NCI-H1092 (cell line): ENCODE measurements at regions not wholly inside any gene's neighbourhood (a gene's known extent, or its start where the extent isn't known, plus 50 kb on each side); places are given as distances from the start of the nearest gene placed in this dataset.
"Not testable (repeated sequence)": the region's sequence is repeated elsewhere in the genome, so short reads cannot be mapped to it uniquely, and the experiment has no call there.

Experiments used
- DNase-seq: peaks from one replicate; lab custom pipeline; 2025; lab: John Stamatoyannopoulos, UW

DNA sequence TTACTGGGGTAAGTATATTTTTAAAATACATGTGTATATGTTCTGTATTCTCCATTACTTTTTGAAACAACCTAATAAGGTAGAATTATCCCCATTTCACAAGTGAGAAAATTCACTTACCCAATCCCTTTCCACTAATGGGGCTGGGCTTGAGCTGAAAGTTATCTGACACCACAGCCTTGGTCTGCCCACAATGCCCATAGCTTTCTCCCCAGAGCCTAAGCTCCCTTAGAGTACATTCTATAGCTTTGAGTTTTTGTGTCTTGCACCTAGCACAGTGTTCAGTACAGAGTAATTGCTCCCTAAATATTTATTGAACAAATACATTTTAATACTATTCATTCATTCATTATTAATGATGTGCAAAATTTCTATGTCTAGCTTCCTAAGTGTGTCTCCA is 152.7 kb upstream of the RUNX1 start:
- DNase-seq, result no peak

DNA sequence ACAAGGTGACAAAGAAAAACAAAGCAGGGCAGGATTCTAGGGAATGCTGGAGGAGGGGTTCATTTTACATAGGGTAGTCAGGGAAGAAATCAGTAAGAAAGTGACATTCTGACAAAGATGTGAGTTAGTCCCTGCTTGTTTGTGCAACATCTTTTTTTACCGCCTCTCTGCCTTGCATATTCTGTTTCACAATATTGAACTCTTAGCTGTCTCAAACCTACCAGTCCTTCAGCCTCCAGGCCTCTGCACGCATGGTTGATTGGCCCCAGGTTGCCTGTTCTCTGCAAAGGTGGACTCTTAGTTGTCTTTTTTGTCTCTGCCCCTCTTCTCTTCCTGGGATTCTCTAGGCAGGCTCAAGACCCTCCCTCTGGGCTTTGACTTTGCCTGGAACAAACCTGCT is 152.2 kb upstream of the RUNX1 start:
- DNase-seq, result no peak

DNA sequence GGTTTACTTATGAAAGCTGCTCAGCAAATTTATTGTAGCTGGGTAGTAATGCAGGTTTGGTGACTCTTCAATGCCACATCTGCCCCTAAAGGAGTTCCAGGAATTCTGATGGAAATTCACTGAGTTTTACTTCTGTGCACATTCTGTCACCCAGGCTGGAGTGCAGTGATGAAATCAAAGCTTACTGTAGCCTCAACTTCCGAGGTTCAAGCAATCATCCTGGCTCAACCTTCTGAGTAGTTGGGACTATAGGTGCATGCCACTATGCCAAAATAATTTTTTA is 150.6 kb upstream of the RUNX1 start:
- no peak for DNase-seq

DNA sequence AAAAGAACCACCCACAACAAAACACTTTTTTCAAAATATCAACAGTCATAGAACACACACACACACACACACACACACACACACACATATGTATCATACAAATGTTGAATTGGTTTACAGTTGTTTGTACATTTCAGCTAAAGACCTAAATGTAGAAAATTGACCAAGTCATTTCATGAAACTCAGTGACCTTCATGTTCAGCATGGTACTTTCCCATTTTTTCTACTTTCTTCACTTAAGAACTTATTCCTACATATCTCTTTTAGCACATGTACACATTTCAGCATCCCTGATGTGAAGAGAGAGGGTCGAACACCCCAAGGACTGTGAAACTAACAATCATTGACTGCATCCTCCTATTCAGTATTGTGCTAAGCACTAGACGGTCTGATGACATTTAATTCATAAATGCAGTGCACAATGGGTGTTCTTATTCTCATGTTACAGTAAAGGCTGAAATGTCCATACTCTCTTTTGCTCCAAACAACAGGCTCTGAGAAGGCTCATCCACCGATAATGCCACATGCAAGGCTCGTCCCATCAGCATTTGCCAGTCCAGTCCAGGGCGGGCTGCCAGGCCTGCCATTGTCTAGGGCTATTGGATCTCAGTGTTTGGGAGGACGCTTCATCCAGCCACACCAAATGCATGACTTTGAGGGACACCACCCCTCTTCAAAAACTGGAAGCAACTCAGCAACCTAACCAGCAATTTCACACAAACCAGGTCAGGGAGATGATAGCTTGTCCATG is 150.1 kb upstream of the RUNX1 start:
- DNase-seq, result no peak

DNA sequence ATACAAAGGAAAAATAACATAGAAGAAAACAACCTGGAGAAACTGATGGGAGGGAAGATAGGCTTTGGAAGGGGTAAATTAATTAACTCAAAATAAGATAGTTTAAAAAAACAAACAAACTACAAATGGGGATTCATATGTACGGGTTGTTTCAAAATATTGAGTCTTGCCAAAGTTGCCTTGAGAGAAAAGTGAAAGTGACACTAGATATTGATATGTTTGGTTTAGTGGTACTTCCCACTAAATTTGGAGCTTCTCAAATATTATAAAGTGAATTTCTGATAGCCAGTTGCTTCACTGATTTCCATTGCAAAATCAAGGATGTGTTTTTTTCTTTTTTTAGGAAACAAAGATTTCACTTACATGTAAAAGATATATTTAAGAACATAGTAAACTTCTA is 149.5 kb upstream of the RUNX1 start:
- DNase-seq, result no peak

DNA sequence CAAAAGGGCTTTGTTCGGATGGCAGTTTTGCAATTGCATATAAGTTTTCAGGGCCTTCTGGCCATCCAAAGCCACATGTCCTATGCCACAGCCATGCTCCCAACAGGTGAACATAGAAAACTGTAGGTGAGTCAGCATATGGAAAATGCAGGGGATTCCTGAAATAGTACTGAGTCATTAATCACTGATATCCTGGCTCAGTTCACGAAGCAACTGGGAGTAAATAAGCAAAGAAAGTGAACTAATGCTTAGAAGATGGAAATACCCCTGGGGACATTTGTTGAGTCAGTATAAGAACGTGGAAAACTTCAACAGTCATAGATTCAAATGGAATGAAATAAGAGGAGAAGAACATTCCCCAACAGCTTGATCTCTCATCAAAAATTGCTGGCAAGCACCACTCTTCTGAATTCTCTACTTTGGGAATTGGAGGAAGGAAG is 148.9 kb upstream of the RUNX1 start:
- no peak for DNase-seq

DNA sequence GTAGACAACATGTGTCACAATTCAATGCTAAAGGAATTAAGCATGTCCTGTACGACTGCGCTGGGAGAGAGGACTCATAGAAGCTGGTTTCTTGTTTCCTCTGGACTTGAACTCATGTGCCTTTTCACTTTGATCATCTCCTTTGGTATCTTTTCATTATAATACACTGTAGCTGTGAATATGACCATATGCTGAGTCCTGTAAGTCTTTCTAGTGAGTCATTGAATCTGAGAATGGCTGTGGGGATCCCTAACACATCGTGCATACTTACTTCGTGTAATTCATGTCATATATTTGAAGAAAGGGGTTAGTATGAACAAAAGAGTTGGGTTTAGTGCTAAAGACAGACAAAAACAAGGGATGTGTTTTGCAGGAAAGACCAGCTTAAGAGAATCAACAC is 148.1 kb upstream of the RUNX1 start:
- DNase-seq, result no peak

DNA sequence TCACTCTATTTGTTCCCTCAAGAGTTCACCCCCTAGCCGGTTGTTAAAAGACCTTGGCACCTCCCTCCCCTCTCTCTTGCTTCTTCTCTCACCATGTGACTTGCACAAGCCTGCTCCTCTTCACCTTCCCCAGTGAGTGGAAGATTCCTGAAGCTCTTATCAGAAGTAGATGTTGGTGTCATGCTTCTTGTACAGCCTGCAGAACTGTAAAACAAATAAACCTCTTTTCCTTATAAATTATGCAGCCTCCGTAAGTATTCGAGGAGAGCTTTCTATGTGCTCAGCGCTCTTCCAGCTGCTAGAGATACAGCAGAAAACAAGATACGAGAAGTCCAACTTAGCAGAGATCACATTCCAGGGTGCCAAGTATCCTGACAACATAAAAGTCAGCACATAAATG is 147.0 kb upstream of the RUNX1 start:
- DNase-seq, result no peak

DNA sequence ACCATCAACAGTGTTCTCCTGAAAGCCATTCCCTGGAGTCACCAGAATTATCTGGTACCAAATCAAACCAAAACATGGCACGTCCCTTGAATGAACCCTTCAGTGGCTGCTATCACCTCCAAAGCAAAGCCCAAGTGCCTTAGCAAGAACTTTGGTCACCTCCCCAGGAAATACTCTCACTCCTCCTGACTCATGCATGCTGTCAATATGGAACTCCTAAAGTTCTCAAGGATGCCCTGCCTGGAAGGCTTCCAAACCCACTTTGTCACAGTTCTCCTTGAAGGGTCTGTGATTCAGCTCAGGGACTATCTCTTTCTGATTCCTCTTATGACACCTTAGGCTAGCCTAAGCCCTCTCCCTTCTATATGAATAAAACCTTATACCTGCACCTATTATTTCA is 146.1 kb upstream of the RUNX1 start:
- no peak for DNase-seq

DNA sequence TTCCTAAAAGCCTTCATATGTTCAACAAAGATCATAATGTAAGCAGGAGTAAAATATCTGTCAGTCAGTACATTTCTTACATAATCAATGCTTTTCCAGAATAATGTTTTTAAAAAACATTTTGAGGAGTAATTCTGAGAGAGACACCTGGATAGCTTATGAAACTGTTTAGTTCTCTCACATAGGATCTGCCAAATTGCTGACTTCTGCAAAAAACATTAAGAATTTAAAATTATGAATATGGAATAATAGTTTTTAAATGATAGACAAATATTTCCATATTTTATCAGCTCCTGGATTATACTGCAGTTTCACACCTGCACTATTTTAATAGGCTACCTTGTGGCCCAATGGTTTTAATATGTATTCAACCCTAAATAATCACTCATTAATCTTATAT is 142.7 kb upstream of the RUNX1 start:
- DNase-seq, result no peak

DNA sequence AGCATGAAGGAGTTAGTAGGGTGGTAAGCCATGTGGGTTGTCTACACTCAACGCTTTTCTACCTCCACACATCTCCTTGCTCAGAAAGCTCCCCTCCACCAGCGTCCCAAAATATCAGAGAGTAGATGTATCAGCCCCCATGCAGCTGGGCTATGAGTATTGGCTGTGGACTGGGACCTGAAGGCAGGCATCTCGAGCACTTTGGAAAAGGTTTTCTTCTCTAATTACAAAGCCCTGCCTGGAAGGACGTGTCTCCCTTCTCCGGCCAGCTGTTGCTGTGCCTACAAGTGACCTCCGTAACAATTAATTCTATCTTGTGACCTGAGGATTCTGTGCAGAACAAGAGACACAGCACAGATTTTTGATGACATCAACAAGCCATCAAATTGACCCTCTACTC is 142.0 kb upstream of the RUNX1 start:
- DNase-seq, result no peak

DNA sequence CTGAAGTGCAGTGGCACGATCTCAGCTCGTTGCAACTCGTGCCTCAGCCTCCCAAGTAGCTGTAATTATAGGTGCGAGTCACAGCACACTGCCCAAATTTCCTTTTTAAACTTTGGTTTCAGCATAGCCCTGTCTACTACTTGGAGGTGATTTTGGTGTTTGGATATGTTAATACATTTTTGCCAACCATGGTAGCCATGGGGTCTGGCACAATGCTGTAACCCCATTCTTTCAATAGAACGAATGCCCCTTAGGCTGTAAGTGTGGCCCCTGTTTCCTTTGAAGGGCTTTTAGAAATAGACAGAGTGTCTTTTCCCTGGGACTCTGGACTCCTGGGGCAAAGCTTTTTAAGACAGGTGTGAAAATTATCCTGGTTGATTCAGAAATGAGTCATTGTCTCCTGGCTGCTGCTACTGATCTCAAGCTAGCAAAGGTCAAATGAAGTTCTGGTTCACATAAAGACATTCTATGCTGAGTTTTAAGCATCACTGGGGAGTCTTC is 141.1 kb upstream of the RUNX1 start:
- no peak for DNase-seq

DNA sequence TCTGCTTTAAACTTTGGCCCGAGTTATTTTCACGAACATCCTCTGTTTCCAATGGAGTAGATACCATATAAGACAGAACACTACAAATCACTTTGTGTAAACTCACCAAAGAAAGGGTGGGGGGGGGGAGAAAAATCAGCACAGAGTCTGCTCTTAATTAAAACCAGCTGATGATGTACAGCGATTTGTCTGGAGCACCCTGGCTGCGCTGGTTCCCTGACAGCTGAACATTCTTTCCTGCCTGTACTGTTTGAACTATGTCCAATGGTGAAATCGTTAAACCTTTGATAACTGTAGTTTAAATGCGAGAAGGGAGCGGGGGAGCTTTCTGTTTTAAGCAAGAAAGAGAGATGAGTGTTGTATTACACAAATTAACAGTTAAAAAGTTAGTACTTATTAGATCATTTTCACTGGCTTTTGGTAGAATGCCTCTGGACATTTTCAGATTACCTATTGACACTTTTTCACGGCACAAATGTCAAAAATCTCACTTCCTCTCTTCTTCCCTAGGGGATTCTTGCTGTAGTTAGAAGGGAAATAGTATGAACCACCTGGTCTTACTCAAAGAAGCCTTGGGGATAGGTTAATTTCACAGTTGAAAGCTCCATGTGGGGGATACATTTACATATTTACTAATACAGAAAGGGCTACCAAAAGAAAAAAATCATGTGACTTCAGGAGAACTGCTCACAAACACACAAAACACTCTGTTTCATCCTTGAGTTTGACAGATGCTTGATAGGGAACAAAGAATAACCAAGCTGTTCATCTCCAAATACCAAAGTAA is 140.2 kb upstream of the RUNX1 start:
- DNase-seq, result no peak

DNA sequence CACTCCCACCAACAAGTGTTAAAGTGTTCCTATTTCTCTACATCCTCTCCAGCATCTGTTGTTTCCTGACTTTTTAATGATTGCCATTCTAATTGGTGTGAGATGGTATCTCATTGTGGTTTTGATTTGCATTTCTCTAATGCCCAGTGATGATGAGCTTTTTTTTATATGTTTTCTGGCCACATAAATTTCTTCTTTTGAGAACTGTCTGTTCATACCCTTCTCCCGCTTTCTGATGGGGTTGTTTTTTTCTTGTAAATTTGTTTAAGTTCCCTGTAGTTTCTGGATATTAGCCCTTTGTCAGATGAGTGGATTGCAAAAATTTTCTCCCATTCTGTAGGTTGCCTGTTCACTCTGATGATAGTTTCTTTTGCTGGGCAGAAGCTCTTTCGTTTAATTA is 134.3 kb upstream of the RUNX1 start:
- not testable (repeated sequence) for DNase-seq

DNA sequence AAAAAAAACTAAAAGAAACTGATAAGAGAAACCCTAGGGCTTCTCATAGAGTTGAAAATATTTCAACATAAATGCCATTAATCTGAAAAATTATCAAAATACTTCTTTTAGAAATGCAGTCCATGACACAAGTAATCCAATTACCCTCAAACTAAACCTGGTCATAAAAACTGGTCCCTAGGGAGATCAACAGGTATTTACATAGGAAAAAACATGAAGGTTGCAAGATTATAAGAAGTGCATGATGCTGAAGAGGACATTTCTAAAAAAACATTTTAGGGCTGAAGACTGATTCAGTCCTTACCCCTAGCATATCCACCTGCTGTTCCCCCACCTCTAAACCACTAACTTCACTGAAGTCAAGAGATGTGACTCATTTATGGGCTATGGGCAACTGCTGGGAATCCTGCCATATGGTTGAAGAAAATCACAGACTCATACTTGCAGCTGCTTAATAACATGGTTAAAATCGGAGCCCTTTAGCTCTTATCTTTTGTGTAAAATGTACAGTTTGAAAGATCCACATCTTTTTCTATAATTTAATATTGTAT is 131.0 kb upstream of the RUNX1 start:
- no peak for DNase-seq

DNA sequence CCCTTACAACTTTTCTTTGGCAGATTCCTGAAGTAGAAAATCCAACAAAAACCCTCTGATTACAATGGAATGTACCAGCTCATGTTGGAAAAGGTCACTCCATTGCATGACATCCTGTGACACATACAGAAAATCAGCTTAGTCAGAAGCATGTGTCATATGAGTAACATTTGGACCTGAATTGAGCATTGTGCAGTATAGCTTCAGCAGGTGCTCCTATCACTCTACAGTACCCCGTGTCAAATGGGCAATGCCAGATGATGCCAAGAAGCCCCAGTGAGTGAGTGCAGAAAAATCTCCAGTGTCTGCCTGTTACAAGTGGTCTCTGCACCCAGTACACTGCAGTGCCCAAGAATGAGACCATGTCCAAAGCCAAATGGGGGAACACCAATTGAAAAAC is 129.7 kb upstream of the RUNX1 start:
- no peak for DNase-seq

DNA sequence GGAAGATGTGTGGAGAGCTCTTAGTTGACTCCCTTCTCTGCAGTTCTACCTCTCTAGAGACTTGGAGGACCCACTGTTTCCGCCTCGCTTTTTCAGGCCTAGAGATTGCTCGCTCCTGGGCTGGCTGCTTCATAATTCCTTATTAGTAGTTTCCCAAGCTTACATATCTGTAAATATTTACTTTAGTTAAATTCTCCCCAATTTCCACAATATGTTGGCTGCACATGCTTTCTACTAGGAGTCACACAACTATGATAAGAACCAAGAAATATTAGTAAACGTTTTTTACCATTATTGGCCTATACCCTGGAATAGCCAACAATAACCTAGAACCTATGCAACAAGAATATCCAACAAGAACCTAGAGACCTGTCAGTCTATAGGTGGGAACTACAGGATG is 129.0 kb upstream of the RUNX1 start:
- DNase-seq, result no peak

DNA sequence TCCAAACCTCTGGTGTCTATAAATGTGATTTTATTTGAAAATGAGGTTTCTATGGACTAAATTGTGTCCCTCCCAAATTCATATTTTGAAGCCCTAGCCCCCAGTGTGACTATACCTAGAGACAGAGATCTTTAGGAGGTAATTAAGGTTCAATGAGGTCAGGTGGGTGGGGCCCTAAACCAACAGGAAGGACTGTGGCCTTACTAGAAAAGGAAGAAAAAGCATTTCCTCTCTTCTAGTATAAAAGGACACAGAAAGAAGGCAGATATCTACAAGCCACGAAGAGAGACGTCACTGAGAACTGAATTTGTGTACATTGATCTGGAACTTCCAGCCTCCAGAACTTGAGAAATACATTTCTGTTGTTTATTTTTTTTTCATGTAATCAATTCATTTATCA is 123.1 kb upstream of the RUNX1 start:
- DNase-seq, result no peak

DNA sequence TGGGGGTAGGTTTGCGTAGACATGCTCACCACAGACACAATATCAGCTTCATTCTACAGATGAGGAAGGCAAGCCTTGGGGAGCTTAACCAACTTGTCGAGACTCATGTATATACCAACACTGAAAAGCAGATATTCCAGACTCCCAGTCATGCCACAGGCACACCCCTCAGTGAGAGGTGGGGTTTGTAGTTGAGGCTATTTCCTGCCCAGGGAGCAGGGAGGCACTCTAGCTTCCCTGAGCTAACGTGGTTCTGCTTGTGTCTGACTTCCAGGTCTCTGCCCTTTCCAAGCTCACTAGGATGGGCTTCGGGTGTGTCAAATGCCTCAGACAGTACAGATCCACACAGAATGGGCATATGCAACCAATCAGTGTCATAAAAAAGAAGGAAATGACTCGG is 122.3 kb upstream of the RUNX1 start:
- no peak for DNase-seq

DNA sequence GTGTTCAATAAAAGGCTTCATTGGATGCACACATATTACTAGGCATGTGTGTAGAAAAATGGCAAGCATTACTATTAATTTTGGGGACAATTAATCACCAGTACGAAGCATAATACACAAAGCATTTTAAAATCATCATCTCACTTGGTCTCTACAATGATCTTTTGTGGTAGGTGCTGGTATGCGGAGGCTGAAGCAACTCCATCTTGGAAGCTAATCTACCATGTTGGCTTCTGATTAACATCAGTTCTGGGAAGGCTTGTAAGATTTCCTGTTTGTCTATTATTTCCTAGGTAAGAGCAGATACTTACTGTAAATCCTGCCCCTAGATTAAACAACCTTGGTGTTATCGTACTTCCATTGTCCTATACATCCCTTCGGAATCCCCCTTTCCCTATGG is 121.7 kb upstream of the RUNX1 start:
- DNase-seq, result no peak

DNA sequence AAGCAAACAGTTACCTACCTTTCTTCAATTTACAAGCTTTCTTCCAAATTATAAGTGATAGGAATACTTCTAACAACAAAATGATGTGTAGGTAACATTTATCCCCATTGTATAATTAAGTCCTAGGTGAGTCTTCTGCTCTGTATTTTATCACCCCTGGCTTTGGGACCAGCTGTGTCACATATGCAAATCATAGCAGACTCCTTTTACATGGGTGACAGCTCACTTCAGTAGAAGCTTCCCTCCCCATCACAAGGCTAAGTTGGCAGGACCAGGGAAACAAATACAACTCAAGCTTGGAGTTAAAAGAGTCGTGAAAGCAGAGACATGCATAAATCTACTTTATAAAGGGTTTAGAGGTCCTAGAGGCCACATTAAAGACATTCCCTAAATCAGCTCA is 121.1 kb upstream of the RUNX1 start:
- DNase-seq, result no peak

DNA sequence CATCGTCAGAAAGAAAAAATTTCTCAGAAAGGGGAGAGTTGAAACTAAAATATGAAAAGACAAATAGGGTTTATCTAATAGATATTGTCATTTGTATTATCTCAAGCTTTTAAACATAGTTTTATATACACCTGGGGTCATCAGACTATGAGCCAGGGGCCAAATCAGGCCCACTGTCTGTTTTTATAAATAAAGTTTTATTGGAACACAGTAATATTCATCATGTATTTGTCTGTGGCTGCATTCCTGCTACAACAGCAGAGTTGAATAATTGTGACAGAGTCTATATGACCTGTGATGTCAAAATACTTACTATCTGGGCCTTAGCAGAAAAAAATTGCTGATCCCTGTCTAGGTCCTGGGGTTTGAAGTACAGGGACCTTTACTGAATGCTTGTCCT is 120.5 kb upstream of the RUNX1 start:
- DNase-seq, result no peak

DNA sequence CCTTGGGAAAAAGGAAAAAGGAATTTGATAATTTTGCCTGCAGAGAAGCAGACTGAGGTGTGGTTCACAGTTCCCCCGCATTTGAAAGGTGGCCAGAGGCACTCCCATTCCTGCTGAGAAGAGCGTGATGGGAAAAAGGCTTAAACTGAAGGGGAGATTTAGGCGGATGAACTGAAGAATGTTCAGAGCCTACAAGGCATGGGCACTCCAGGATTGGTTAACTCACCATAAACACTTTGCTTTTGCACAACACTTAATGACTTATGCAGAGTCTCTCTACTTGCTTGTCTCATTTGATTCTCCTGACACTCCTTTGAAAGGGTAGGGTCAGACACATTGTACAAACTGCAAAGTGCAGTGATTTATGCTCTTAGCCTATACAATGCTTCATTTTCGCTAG is 119.6 kb upstream of the RUNX1 start:
- DNase-seq, result no peak
